ENCODE measurements at regions not wholly inside any gene's neighbourhood (a gene's known extent, or its start where the extent isn't known, plus 50 kb on each side); places are given as distances from the start of the nearest gene placed in this dataset.
"Not testable (repeated sequence)": the region's sequence is repeated elsewhere in the genome, so short reads cannot be mapped to it uniquely, and the experiment has no call there.

- not testable (repeated sequence) for TF ChIP-seq POLR2A, POLR2AphosphoS5, SPI1, TAF1, POU2F2 (IDR thresholded peaks at IDR 0.05; ENCODE audit: low read depth, low read length)
Observed at GRCh38 chr12:91733846-91734245, 411.8 kb downstream of the BTG1 start.

Measured in GM12891 (cell line).